B cell (primary cell): ENCODE measurements at regions not wholly inside any gene's neighbourhood (a gene's known extent, or its start where the extent isn't known, plus 50 kb on each side); places are given as distances from the start of the nearest gene placed in this dataset.

Source experiments
- ATAC-seq: fragments of 200-7000 bp; cut with Tn5 transposase; one replicate; pipeline ENCODE4 v1.10.0; 2021; ENCODE audit warnings: low read depth, mild to moderate bottlenecking, moderate number of reproducible peaks, moderate library complexity
- CTCF ChIA-PET: fragments of 350-600 bp; sonication (Branson Sonifier 250); formaldehyde crosslinking; loops from one replicate; lab custom pipeline; 2021; ENCODE audit warnings: antibody characterized with exemption, inconsistent platforms; lab: Charles Lee
- POLR2A ChIA-PET: fragments of 350-600 bp; sonication (Branson Sonifier 250); formaldehyde crosslinking; loops from one replicate; lab custom pipeline; 2021; ENCODE audit warnings: antibody characterized with exemption; lab: Charles Lee
- DNase-seq: peaks from one replicate; pipeline ENCODE4 v3.0.0; 2013
- H2AFZ ChIP-seq: 2 replicates; pipeline ENCODE4 v1.6.1; 2012; ENCODE audit warnings: mild to moderate bottlenecking, low read depth, low read length; ENCODE audit not compliant: insufficient read depth, poor library complexity, severe bottlenecking
- H3K27ac ChIP-seq, 2 donors: 1 replicate in 1 of 2; 2 replicates in 1 of 2; pipeline ENCODE4 v1.5.1; 2012 to 2013; ENCODE audit warnings: low read length in 2 of 2, mild to moderate bottlenecking in 2 of 2, moderate library complexity in 1 of 2
- H3K27me3 ChIP-seq, 4 experiments: fragments of 200-600 bp in 1 of 4; sonication (generic) in 1 of 4; replicated peaks in 1 of 4; 1 replicate in 2 of 4; 2 replicates in 2 of 4; pipeline versions ENCODE4 v1.6.1 to v1.7.0; 2013 to 2016; ENCODE audit warnings: low read length in 3 of 4, mild to moderate bottlenecking in 2 of 4, mixed read lengths in 1 of 4, moderate library complexity in 1 of 4; ENCODE audit not compliant: insufficient read depth in 4 of 4, control insufficient read depth in 3 of 4; ENCODE audit errors: control extremely low read depth in 1 of 4
- H3K36me3 ChIP-seq, 2 experiments: replicated peaks in 1 of 2; 1 replicate in 1 of 2; 2 replicates in 1 of 2; pipeline versions ENCODE4 v1.6.1 to v1.7.1; 2013; ENCODE audit warnings: low read length in 1 of 2; ENCODE audit not compliant: insufficient read depth in 2 of 2, control insufficient read depth in 1 of 2; ENCODE audit errors: control extremely low read depth in 1 of 2, extremely low read depth in 1 of 2
- H3K4me1 ChIP-seq, 2 donors: fragments of 200-600 bp in 1 of 2; sonication (generic) in 1 of 2; 1 replicate in 1 of 2; 2 replicates in 1 of 2; pipeline versions ENCODE4 v1.5.1 to v1.6.1; 2013 to 2017; ENCODE audit warnings: low read length in 2 of 2; ENCODE audit not compliant: control insufficient read depth in 2 of 2, insufficient read depth in 2 of 2
- H3K4me2 ChIP-seq: replicated peaks from 2 replicates; pipeline ENCODE3; 2012; ENCODE audit warnings: mild to moderate bottlenecking, low read depth, low read length; ENCODE audit not compliant: poor library complexity, severe bottlenecking
- H3K4me3 ChIP-seq, 5 experiments: fragments of 200-600 bp in 1 of 5; sonication (generic) in 1 of 5; 1 replicate in 3 of 5; 2 replicates in 2 of 5; pipeline versions ENCODE4 v1.5.1 to v1.7.0; 2011 to 2016; ENCODE audit warnings: low read length in 4 of 5, mild to moderate bottlenecking in 4 of 5, low read depth in 2 of 5, control low read depth in 1 of 5, moderate library complexity in 1 of 5; ENCODE audit not compliant: insufficient read depth in 1 of 5; ENCODE audit errors: control extremely low read depth in 1 of 5, extremely low read depth in 1 of 5
- H3K79me2 ChIP-seq: fragments of 200-600 bp; sonication (generic); one replicate; pipeline ENCODE4 v1.6.0; 2016; ENCODE audit warnings: low read length; ENCODE audit not compliant: control insufficient read depth, insufficient read depth
- H3K9ac ChIP-seq: fragments of 200-600 bp; sonication (generic); 2 replicates; pipeline ENCODE4 v1.6.1; 2017; ENCODE audit warnings: mild to moderate bottlenecking, low read length, moderate library complexity
- H3K9me3 ChIP-seq, 3 donors: one replicate each; pipeline versions ENCODE4 v1.6.1 to v1.7.1; 2013; ENCODE audit warnings: low read length in 2 of 3; ENCODE audit not compliant: control insufficient read depth in 2 of 3, insufficient read depth in 1 of 3; ENCODE audit errors: control extremely low read depth in 1 of 3
- H4K20me1 ChIP-seq: 2 replicates; pipeline ENCODE4 v1.6.0; 2012; ENCODE audit warnings: mild to moderate bottlenecking, low read length; ENCODE audit not compliant: insufficient read depth, control insufficient read depth, poor library complexity, severe bottlenecking
- H3K27ac Mint-ChIP-seq: one replicate; pipeline ENCODE4 v1.8.0; 2021; ENCODE audit warnings: mixed read lengths
- H3K27me3 Mint-ChIP-seq: one replicate; pipeline ENCODE4 v1.8.0; 2021; ENCODE audit warnings: mixed read lengths
- H3K4me1 Mint-ChIP-seq: one replicate; pipeline ENCODE4 v1.8.0; 2021; ENCODE audit warnings: mixed read lengths
- H3K4me3 Mint-ChIP-seq: one replicate; pipeline ENCODE4 v1.8.0; 2021; ENCODE audit warnings: mixed read lengths
- H3K9me3 Mint-ChIP-seq: one replicate; pipeline ENCODE4 v1.8.0; 2022; ENCODE audit warnings: mixed read lengths; ENCODE audit not compliant: insufficient read depth
- CTCF ChIP-seq: fragments of 200-600 bp; IDR thresholded peaks from one replicate; pipeline ENCODE4 v1.8.0; 2022; ENCODE audit warnings: antibody characterized with exemption, mild to moderate bottlenecking
- EZH2 ChIP-seq: IDR thresholded peaks from 2 replicates; pipeline ENCODE4 v1.6.1; 2012; ENCODE audit warnings: borderline replicate concordance, low read depth, mild to moderate bottlenecking, moderate library complexity, low read length; ENCODE audit not compliant: insufficient read depth, poor library complexity, severe bottlenecking
- WGBS: methylation state at CpG from one replicate; pipeline ENCODE4 v1.1.5; 2013; ENCODE audit warnings: missing lambda C conversion rate; ENCODE audit not compliant: insufficient coverage; 5-methylcytosine and 5-hydroxymethylcytosine counted together
- intact Hi-C: fragments of 100-400 bp; cut with micrococcal nuclease; formaldehyde crosslinking; loops from one replicate; pipeline ENCODE4 v1.10.0; 2022

GRCh38 chr3:104396974-104397669 is 969.6 kb upstream of the ALCAM start:
- intact Hi-C loops = no loop called here
- no peak overlapping the region for H2AFZ ChIP-seq

GRCh38 chr3:104397713-104398112 is 969.0 kb upstream of the ALCAM start:
- intact Hi-C loops = no loop called here
- ATAC-seq (no peak), DNase-seq (no peak)
- Histone ChIP-seq H3K4me1 (no peaks in the 10 kb centered on the region), H3K4me2 (no peak overlapping the region), H4K20me1 (no peaks in the 10 kb centered on the region), H3K4me3 (no peak overlapping the region), H3K36me3 (no peaks in the 10 kb centered on the region), H3K27me3 (no peaks in the 10 kb centered on the region), H3K79me2 (no peaks in the 10 kb centered on the region), H3K9me3 (peaks cover 0 to 3% (median 2%) of the 10 kb centered on the region in 3 donors), H3K27ac (no peak overlapping the region), H2AFZ (no peak overlapping the region), H3K9ac (no peak overlapping the region)
- Mint-ChIP-seq H3K27ac (no peak overlapping the region), H3K9me3 (peaks cover 6% of the 10 kb centered on the region), H3K4me1 (no peaks in the 10 kb centered on the region), H3K27me3 (no peaks in the 10 kb centered on the region), H3K4me3 (no peak overlapping the region)
- POLR2A ChIA-PET = no interaction called here
- TF ChIP-seq EZH2 (no peak), CTCF (no peak)
- CTCF ChIA-PET = no interaction called here
- no CpG with 5 or more reads among the region's 1 CpG for WGBS

More at GRCh38 chr3:104396974-104397669, 969.6 kb upstream of the ALCAM start:
- Histone ChIP-seq H3K27me3 (no peaks in the 10 kb centered on the region), H3K27ac (no peak overlapping the region), H3K4me1 (no peaks in the 10 kb centered on the region), H3K79me2 (no peaks in the 10 kb centered on the region), H3K36me3 (no peaks in the 10 kb centered on the region), H3K4me3 (no peak overlapping the region), H4K20me1 (no peaks in the 10 kb centered on the region), H3K9ac (no peak overlapping the region), H3K9me3 (peaks cover 0 to 3% (median 2%) of the 10 kb centered on the region in 3 donors), H3K4me2 (no peak overlapping the region)
- ATAC-seq (no peak), DNase-seq (no peak)
- H3K27me3 Mint-ChIP-seq = no peaks in the 10 kb centered on the region
- TF ChIP-seq CTCF = no peak
- TF ChIP-seq EZH2 = no peak
- no peak overlapping the region for H3K4me3 Mint-ChIP-seq
- no CpG with 5 or more reads among the region's 2 CpGs for WGBS
- ChIA-PET POLR2A (no interaction called here), CTCF (no interaction called here)
- H3K4me1 Mint-ChIP-seq = no peaks in the 10 kb centered on the region
- peaks cover 6% of the 10 kb centered on the region for H3K9me3 Mint-ChIP-seq
- H3K27ac Mint-ChIP-seq = no peak overlapping the region
